ENCODE measurements at regions not wholly inside any gene's neighbourhood (a gene's known extent, or its start where the extent isn't known, plus 50 kb on each side); places are given as distances from the start of the nearest gene placed in this dataset.

DNA sequence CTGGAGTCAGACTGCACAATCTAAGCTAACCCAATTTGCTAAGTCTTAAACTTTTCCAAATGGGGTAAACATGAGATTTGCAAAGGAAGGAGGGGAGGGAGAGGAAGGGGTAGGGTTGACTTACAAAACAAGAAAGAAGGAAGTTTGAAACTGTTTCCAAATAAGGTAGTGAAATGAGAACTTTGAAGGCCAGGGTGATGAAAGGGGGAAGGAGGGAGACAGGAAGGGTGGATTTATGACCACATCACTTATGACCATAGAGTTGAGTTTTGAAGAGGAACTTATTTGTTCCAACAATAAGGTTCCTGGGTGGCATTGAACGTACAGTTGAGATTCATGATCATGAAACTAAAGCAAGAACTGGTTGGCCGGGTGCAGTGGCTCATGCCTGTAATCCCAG is 72.5 kb upstream of the DAPK1 start:
- TF ChIP-seq, protein P1, sequence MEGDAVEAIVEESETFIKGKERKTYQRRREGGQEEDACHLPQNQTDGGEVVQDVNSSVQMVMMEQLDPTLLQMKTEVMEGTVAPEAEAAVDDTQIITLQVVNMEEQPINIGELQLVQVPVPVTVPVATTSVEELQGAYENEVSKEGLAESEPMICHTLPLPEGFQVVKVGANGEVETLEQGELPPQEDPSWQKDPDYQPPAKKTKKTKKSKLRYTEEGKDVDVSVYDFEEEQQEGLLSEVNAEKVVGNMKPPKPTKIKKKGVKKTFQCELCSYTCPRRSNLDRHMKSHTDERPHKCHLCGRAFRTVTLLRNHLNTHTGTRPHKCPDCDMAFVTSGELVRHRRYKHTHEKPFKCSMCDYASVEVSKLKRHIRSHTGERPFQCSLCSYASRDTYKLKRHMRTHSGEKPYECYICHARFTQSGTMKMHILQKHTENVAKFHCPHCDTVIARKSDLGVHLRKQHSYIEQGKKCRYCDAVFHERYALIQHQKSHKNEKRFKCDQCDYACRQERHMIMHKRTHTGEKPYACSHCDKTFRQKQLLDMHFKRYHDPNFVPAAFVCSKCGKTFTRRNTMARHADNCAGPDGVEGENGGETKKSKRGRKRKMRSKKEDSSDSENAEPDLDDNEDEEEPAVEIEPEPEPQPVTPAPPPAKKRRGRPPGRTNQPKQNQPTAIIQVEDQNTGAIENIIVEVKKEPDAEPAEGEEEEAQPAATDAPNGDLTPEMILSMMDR (IDR thresholded peaks at IDR 0.05; ENCODE audit: low read depth, low read length) = no peak
- TF ChIP-seq EZH2phosphoT487 (IDR thresholded peaks at IDR 0.05; ENCODE audit: low read depth) = no peak
